ENCODE measurements at regions not wholly inside any gene's neighbourhood (a gene's known extent, or its start where the extent isn't known, plus 50 kb on each side); places are given as distances from the start of the nearest gene placed in this dataset.

DNA sequence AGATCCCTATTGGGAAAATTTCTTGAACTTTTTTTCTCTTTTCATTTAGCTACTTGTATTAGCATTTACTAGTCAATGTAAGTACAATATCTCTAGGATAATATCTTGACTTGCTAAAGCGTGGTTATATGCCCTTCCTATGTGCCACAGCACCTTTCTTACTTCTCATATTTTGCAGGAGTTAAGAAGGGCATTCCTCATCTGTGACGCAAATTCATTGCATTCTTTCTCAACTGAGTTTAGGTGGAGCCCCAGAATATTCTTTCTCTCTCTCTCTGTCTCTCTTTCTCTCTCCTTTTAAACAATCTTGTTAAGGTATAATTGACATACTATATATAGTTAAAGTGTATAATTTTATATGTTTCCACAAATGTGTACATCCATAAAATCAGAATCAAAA, 266.1 kb downstream of the RAB38 start:
- Histone ChIP-seq H3K4me2 (no peak overlapping the region), H3K9me2 (ENCODE audit: insufficient read depth) (0 out of 2 replicates have a peak, but pooled peaks cover 2% of the 10 kb centered on the region), H4K20me1 (replicated peaks; ENCODE audit: insufficient read depth) (no peaks in the 10 kb centered on the region), H3K79me2 (replicated peaks; ENCODE audit: insufficient read depth) (no peaks in the 10 kb centered on the region), H2AFZ (no peak overlapping the region), H3K27ac (ENCODE audit: low read depth) (no peak overlapping the region), H3K4me1 (ENCODE audit: insufficient read depth) (no peaks in the 10 kb centered on the region), H3K27me3 (ENCODE audit: insufficient read depth) (no peaks in the 10 kb centered on the region), H3K4me3 (no peak overlapping the region), H3K36me3 (ENCODE audit: insufficient read depth) (no peaks in the 10 kb centered on the region), H3F3A (replicated peaks; ENCODE audit: low read depth) (no peaks in the 10 kb centered on the region)
- H3K9me3 Mint-ChIP-seq, result no peaks in the 10 kb centered on the region
- no peaks in the 10 kb centered on the region for H3K27me3 Mint-ChIP-seq (ENCODE audit: insufficient read depth, low read depth, poor library complexity)
- TF ChIP-seq, protein P1, sequence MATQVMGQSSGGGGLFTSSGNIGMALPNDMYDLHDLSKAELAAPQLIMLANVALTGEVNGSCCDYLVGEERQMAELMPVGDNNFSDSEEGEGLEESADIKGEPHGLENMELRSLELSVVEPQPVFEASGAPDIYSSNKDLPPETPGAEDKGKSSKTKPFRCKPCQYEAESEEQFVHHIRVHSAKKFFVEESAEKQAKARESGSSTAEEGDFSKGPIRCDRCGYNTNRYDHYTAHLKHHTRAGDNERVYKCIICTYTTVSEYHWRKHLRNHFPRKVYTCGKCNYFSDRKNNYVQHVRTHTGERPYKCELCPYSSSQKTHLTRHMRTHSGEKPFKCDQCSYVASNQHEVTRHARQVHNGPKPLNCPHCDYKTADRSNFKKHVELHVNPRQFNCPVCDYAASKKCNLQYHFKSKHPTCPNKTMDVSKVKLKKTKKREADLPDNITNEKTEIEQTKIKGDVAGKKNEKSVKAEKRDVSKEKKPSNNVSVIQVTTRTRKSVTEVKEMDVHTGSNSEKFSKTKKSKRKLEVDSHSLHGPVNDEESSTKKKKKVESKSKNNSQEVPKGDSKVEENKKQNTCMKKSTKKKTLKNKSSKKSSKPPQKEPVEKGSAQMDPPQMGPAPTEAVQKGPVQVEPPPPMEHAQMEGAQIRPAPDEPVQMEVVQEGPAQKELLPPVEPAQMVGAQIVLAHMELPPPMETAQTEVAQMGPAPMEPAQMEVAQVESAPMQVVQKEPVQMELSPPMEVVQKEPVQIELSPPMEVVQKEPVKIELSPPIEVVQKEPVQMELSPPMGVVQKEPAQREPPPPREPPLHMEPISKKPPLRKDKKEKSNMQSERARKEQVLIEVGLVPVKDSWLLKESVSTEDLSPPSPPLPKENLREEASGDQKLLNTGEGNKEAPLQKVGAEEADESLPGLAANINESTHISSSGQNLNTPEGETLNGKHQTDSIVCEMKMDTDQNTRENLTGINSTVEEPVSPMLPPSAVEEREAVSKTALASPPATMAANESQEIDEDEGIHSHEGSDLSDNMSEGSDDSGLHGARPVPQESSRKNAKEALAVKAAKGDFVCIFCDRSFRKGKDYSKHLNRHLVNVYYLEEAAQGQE (IDR thresholded peaks at IDR 0.05; ENCODE audit: unreplicated experiment), result no peak
- TF ChIP-seq POLR2AphosphoS5 (IDR thresholded peaks at IDR 0.05; ENCODE audit: low read depth) (no peak), ZNF331 (CRISPR knock-in tag; IDR thresholded peaks at IDR 0.05; ENCODE audit: low read depth) (no peak), ZNF462 (CRISPR knock-in tag; IDR thresholded peaks at IDR 0.05) (no peak), CREB1 (CRISPR knock-in tag; IDR thresholded peaks at IDR 0.05; ENCODE audit: low read depth) (no peak), NANOG (IDR thresholded peaks at IDR 0.05; ENCODE audit: borderline replicate concordance) (no peak), STAT1 (IDR thresholded peaks at IDR 0.05; ENCODE audit: unreplicated experiment) (no peak), EZH2 (IDR thresholded peaks at IDR 0.05; ENCODE audit: low read depth, unreplicated experiment) (no peak), EZH2phosphoT487 (IDR thresholded peaks at IDR 0.05; ENCODE audit: unreplicated experiment) (no peak), JUNB (IDR thresholded peaks at IDR 0.05; ENCODE audit: unreplicated experiment) (no peak), ZNF114 (CRISPR knock-in tag; IDR thresholded peaks at IDR 0.05) (no peak), CTCF (conservative IDR thresholded peaks at IDR 0.05; ENCODE audit: low read depth in 2 of 2) (no peak)
- TF ChIP-seq, protein P2, sequence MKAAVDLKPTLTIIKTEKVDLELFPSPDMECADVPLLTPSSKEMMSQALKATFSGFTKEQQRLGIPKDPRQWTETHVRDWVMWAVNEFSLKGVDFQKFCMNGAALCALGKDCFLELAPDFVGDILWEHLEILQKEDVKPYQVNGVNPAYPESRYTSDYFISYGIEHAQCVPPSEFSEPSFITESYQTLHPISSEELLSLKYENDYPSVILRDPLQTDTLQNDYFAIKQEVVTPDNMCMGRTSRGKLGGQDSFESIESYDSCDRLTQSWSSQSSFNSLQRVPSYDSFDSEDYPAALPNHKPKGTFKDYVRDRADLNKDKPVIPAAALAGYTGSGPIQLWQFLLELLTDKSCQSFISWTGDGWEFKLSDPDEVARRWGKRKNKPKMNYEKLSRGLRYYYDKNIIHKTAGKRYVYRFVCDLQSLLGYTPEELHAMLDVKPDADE (IDR thresholded peaks at IDR 0.05), result no peak
- H3K4me1 Mint-ChIP-seq, result peaks cover 10% of the 10 kb centered on the region
- no peaks in the 10 kb centered on the region for H3K36me3 Mint-ChIP-seq (ENCODE audit: low read depth)
- no peak overlapping the region for H3K4me3 Mint-ChIP-seq
- DNase-seq (ENCODE audit: low spot score) (peak; percentile 21), ATAC-seq (no peak)
- no peak overlapping the region for H3K27ac Mint-ChIP-seq

All from GM23338 (cell line).